NCI-H2171 (cell line): ENCODE measurements at regions not wholly inside any gene's neighbourhood (a gene's known extent, or its start where the extent isn't known, plus 50 kb on each side); places are given as distances from the start of the nearest gene placed in this dataset.

ENCODE experiments used
- DNase-seq: peaks from one replicate; lab custom pipeline; 2025; lab: John Stamatoyannopoulos, UW

DNA sequence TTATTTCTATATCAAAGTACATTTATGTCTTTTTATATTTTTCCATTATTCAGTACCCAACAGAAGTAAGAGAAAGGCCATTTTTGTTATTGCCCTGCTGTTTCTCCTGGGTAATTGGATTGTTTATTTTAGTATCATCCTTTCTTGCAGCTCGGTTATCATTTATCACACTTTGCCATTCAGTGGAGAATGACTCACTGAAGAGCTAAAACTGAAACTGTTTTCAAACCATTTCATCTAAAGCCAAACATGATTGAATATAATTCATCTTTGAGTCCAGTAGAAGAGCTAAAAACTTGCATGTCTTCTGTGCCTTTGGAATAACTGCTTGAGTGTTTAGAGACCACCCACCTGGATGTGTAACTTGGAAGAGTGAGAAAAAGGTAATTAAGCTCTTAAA, 139.5 kb upstream of the PRDM9 start:
- no peak for DNase-seq

DNA sequence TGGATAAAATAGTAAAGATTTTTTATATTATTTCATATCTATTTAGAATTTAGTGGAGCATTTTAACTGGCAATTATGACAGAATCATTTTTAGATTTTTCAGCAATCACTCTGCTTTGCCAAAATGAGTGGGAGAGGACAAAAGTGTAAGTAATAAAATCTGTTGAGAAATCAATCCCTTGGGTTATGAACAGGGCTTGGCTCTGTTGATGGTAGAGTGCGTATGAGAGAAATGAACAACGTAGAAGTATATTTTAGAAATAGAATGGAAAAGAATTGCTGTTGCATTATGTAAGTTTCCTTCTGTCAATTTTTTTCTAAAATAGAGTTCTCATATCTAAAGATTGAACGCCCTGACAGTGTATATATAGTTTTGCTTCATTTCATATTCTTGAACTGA, 154.1 kb upstream of the PRDM9 start:
- DNase-seq, result no peak

GRCh38 chr5:23352446-23352845, 155.0 kb upstream of the PRDM9 start:
- DNase-seq, result no peak

DNA sequence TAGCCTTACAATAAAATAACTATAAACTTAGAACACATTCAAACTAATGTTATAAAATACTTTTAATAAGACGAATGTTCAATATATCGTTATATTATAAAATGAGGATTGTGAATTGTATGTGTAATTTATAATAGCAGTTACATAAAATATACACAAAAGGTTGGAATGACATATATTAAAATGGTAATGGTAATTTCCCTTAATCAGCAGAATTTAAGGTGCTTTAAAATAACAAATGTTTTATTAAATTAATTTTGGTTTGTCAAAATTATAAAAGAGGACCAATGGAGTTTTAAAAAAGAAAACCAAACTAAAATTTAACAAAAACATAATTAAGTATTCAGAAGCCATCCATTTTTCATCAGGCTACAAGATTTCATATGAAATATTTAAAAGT, 164.3 kb upstream of the PRDM9 start:
- no peak for DNase-seq

DNA sequence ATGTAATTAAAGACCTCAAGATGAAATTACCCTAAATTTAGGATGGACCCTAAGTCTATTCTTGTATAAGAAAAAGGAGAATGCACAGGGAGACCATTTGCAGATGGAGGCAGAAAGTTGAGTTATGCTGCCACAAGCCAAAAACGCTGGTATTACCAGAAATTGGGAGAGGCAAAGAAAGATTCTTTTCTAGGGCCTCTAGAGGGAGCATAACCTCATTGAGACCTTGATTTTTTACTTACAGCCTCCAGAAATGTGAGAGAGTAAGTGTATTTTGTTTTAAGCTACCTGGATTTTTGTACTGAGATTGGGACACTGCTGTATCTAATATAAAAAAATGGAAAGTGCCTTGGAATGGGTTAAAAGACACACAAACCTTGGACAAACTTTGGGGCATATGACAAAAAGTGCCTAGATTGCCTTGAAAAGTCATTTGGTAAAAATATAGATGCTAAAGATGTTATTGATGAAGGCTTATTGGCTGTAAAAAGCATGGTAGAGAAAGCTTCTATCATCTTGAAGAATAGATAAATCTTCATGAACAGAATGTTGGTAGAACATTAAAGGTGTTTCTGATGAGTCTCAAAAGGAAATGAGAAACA, 174.7 kb upstream of the PRDM9 start:
- DNase-seq, result peak; percentile 17

DNA sequence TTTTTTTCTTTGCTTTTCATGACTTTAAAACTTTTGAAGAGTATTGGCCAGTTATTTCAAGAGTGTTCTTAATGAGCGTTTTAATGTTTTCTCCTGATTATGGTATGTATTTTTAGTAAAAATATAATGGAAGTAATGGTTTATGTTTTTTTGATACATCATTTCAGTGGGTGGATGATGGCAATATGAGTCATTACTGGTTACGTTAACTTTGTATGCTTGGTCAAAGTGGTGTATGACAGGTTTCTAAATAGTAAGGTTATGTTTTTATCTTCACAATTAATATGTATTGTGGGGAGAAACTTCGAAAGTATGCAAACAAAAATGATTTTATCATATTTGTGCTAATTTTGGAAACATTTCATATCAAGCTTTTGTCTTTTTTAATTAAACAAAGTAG, 176.7 kb upstream of the PRDM9 start:
- DNase-seq, result no peak

DNA sequence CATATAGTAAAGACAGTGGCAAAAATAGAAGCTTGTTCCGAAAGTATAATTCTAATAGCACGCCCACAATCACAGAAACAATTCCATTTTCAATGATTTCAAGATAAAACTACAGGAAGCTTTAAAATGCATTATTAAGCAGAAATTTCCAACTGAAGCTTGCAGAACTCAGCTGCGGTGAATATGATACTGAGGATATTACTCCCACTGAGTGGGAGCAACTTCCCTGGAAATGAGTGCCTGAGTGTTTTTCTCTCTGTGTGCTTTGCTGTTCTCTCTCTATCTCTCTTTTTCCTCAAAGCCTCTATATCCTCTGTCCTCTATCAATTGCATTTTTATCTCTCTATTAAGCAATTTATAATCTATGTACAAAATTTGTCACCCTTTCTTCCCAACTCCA, 187.5 kb upstream of the PRDM9 start:
- no peak for DNase-seq

DNA sequence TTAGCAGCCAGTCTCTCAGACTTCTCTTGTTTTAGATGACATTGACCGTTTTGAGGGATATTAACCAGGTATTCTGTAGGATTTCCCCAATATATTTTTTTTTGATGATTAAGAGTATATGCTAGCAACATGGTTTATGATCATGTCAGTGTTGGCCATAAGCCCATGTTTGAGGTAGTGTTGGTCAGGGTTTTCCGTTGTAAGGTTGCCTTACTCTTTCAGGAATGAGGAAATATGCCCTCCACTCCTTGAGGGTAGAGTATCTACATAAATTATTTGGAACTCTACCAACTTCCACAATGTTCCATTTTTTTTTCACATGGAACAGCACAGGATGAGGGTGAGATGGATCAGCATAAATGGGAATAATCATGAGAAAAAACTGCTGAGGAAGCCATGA, 188.4 kb upstream of the PRDM9 start:
- no peak for DNase-seq

DNA sequence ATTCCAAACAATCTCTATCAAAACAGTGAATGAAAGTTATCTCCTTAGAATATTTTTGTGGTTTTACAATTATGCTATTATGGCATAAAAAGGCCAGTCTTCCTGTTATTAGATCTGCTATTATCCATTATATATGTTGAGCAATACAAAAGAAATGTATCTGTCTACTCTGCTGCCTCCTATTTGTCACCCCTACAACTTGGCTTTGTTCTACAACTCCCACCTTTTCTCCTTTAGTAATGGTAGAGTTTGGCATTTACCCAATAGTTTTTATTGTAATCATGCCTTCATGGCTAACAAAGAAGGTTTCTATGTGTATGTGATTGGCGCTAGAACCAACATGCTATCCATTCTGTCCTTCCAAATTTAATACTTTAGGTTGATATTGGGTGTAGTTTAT, 189.2 kb upstream of the PRDM9 start:
- no peak for DNase-seq

GRCh38 chr5:23316060-23316591, 191.3 kb upstream of the PRDM9 start:
- no peak for DNase-seq

DNA sequence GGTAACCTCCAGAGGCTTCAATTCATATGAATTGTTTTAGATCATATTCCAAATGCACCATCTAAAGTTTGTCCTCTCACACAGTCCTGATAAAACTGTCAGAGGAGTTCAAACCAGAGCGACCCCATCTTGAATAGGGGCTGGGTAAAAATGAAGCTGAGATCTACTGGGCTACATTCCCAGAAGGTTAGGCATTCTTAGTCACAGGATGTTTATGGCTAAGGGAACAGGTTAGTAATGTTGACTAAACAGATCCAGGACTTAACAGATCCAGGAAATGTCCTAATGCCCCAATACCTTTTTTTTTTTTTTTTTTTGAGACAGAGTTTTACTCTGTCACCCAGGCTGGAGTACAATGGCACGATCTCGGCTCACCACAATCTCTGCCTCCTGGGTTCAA, 192.6 kb upstream of the PRDM9 start:
- DNase-seq, result no peak

GRCh38 chr5:23305055-23305454, 202.4 kb upstream of the PRDM9 start:
- no peak for DNase-seq

DNA sequence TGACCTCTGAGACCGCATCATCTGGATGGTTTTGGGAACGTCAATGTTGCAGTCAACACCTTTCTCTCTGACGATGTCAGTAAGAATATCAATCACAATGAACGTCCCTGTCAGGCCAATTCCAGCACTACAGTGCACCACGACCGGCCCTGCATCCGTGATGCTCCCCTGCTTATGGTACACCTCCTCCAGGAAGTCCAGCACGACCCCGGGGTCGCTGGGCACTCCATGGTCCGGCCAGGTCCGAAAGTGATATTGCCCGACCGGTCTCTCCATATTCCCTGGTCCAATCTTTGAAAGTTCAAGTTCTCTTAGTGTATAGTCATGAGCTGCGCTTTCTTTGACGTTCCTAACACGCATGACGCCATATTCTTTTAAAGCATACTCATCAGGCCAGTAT, 203.6 kb upstream of the PRDM9 start:
- no peak for DNase-seq

- DNase-seq, result no peak
These were observed 204.0 kb upstream of the PRDM9 start for GRCh38 chr5:23303435-23303834.

DNA sequence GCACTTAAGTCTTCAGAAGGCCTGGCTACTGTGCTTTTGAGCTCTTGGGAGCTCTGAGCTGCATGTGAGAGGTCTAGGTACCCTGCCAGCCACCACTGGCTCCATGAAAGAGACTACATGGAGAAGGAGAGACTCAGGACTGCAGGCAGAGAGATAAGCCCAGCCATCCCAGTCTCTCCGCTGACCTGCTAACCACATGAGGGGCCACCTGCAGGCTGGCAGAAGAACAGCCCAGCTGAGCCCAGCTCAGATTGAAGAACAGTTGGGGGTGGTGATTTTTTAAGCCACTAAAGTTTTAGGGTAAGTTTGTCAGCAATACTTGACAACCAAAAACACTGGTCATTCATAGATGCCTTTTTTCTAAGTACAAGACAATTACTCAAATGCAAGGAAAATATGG, 205.0 kb upstream of the PRDM9 start:
- DNase-seq, result no peak

- DNase-seq, result no peak
These were observed 218.2 kb upstream of the PRDM9 start for GRCh38 chr5:23289162-23289561.

GRCh38 chr5:23284656-23285055, 222.8 kb upstream of the PRDM9 start:
- no peak for DNase-seq

GRCh38 chr5:23274171-23274570, 233.2 kb upstream of the PRDM9 start:
- peak; percentile 80 for DNase-seq

GRCh38 chr5:23269981-23270380, 237.4 kb upstream of the PRDM9 start:
- DNase-seq, result no peak

DNA sequence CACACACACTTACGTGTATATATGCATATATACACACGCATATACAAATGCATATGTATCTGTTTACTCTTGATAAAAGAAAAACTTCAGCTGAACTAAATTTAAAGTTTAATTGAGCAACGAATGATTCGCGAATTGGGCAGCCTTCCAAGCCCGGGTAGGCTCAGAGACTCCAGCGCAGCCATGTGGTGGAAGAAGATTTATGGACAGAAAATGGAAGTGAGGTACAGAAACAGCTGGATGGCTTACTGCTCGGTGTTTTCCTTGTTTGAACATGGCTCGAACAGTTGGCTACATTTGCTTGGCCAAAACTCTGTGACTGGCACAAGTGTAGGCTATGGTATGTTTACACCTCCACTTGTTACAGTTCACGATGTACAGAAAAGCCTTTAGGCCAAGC, 239.3 kb upstream of the PRDM9 start:
- peak; percentile 63 for DNase-seq

DNA sequence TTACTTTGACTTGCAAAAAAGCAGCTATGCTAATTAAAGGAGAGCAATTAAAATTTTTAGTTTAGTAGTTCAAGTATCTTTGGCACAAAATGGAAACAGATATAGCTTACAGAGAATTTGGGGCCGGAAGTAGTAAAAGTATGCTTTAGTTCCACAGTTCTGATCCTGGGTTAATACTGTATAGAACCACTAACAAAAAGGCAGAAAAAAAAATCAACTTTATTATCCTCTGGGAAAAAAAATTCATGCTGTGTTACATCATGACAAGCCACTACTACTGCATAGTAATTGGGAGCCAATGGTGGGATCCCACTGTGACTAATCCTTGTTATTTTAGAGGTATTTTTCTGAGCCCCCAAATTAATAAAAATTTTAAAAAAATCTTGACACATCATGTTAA, 246.8 kb upstream of the PRDM9 start:
- DNase-seq, result no peak

DNA sequence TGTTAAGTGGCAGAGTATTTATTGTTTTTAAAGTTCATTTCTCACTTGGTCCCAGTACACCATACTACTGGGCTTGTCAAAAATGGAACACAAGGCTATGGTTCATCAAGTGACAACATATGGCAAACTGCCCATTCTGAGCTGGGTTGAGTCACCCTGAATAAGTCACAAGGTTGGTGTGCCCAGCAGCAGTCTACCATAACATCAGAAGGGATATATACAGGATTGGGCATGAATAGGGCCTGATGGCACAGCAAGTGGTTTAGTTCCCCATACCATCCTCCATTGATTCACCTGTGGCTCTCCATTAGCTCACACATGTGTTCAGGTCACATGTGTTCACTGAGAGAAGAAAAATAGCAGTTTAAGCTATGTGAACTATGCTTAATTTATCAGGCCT, 249.8 kb upstream of the PRDM9 start:
- no peak for DNase-seq

DNA sequence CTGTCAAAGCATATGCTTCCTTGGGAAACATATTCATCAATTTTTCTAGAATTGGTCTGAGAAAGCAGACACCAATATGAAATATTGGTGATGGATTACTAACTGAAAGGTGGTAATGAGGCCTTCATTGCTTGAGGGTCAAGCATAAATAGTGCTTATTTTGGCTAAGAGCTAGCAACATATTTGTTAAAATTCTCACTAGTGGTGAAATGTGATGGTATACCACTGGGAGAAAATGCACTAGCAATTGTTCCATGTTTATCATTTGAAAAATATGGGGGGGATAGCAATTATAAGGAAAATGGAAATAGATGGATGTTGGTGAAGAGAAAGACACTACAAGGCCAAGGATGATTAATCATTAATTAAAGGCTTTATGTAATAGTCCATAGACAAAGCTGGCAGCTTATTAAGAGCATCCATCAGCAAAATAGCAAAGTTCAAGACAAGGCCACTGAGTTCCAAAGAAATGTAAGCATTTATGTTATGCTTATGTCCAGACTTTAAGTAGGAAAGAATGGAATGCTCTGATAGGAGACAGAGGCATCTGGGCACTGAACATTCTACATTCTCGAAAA, 253.7 kb upstream of the PRDM9 start:
- no peak for DNase-seq

GRCh38 chr5:23242891-23243290, 264.5 kb upstream of the PRDM9 start:
- DNase-seq, result no peak
